H1 (cell line): ENCODE measurements at regions not wholly inside any gene's neighbourhood (a gene's known extent, or its start where the extent isn't known, plus 50 kb on each side); places are given as distances from the start of the nearest gene placed in this dataset.

ENCODE experiments used
- CTCF ChIA-PET: fragments of 300-600 bp; sonication (Branson Sonifier 250); formaldehyde crosslinking; loops from one replicate; lab custom pipeline; 2021; ENCODE audit not compliant: partially characterized antibody; lab: Charles Lee
- POLR2A ChIA-PET: fragments of 300-600 bp; sonication (Branson Sonifier 250); formaldehyde crosslinking; loops from one replicate; lab custom pipeline; 2021; ENCODE audit warnings: inconsistent platforms; ENCODE audit not compliant: partially characterized antibody; lab: Charles Lee
- DNase-seq, 2 experiments: peaks; one replicate each; pipeline versions ENCODE4 v3.0.0 to v3.0.0-alpha.2; 2010 to 2022; ENCODE audit warnings: low spot score in 2 of 2, low read depth in 1 of 2, mixed read lengths in 1 of 2
- FAIRE-seq: peaks from 2 replicates; lab custom pipeline; 2011; peaks lifted over from hg19 to GRCh38; lab: Jason Lieb, UNC
- H2AFZ ChIP-seq: 2 replicates; pipeline ENCODE4 v1.8.1; 2012; ENCODE audit warnings: low read length, inconsistent platforms
- H2AK5ac ChIP-seq: 2 replicates; pipeline ENCODE4 v1.6.1; 2013; ENCODE audit warnings: low read depth, low read length
- H2BK120ac ChIP-seq: replicated peaks from 2 replicates; pipeline ENCODE3; 2013; ENCODE audit warnings: low read depth, low read length, inconsistent platforms
- H2BK12ac ChIP-seq: 2 replicates; pipeline ENCODE4 v1.6.1; 2013; ENCODE audit warnings: low read depth, low read length
- H2BK15ac ChIP-seq: 2 replicates; pipeline ENCODE4 v1.6.1; 2013; ENCODE audit warnings: low read length
- H2BK20ac ChIP-seq: 2 replicates; pipeline ENCODE4 v1.6.1; 2013; ENCODE audit warnings: low read length
- H2BK5ac ChIP-seq: 2 replicates; pipeline ENCODE4 v1.6.1; 2013; ENCODE audit warnings: low read depth, low read length
- H3K14ac ChIP-seq: 2 replicates; pipeline ENCODE4 v1.6.1; 2013; ENCODE audit warnings: inconsistent platforms; ENCODE audit not compliant: insufficient read length
- H3K18ac ChIP-seq: 2 replicates; pipeline ENCODE4 v1.6.1; 2013; ENCODE audit warnings: low read length; ENCODE audit errors: extremely low read depth
- H3K23ac ChIP-seq: 2 replicates; pipeline ENCODE4 v1.6.1; 2013; ENCODE audit warnings: inconsistent platforms; ENCODE audit not compliant: insufficient read length
- H3K23me2 ChIP-seq: 2 replicates; pipeline ENCODE4 v1.6.1; 2013; ENCODE audit warnings: low read depth, low read length
- H3K27ac ChIP-seq: 2 replicates; pipeline ENCODE4 v1.6.1; 2011; ENCODE audit warnings: low read depth, low read length, inconsistent platforms
- H3K27me3 ChIP-seq, 4 experiments: replicated peaks in 1 of 4; 1 replicate in 1 of 4; 2 replicates in 3 of 4; pipeline versions ENCODE4 v1.6.1 to v1.8.1; 2011 to 2013; ENCODE audit warnings: low read length in 3 of 4, mild to moderate bottlenecking in 3 of 4, inconsistent platforms in 2 of 4, mixed read lengths in 2 of 4, moderate library complexity in 1 of 4; ENCODE audit not compliant: control insufficient read depth in 3 of 4, insufficient read depth in 3 of 4; ENCODE audit errors: extremely low read depth in 1 of 4
- H3K36me3 ChIP-seq, 4 experiments: 2 replicates each; pipeline versions ENCODE4 v1.6.1 to v1.8.1; 2011 to 2013; ENCODE audit warnings: mild to moderate bottlenecking in 4 of 4, low read length in 3 of 4, moderate library complexity in 2 of 4, control low read depth in 1 of 4, inconsistent platforms in 1 of 4; ENCODE audit not compliant: insufficient read depth in 4 of 4, control insufficient read depth in 2 of 4
- H3K4ac ChIP-seq: replicated peaks from 2 replicates; pipeline ENCODE3; 2013; ENCODE audit warnings: low read length, low read depth, mixed read lengths, inconsistent platforms; ENCODE audit not compliant: insufficient read length
- H3K4me1 ChIP-seq, 4 experiments: replicated peaks in 1 of 4; 1 replicate in 1 of 4; 2 replicates in 3 of 4; pipeline versions ENCODE4 v1.6.1 to v1.8.1; 2011 to 2013; ENCODE audit warnings: low read length in 3 of 4, inconsistent platforms in 2 of 4, mixed read lengths in 1 of 4; ENCODE audit not compliant: insufficient read depth in 4 of 4, control insufficient read depth in 3 of 4
- H3K4me2 ChIP-seq, 2 experiments: 2 replicates each; pipeline versions ENCODE4 v1.6.1 to v1.8.1; 2011 to 2013; ENCODE audit warnings: low read depth in 2 of 2, low read length in 2 of 2, control low read depth in 1 of 2, inconsistent platforms in 1 of 2, mild to moderate bottlenecking in 1 of 2; ENCODE audit not compliant: insufficient read depth in 1 of 2
- H3K4me3 ChIP-seq, 4 experiments: fragments of 200-600, 300-600 bp in 1 of 4; sonication (generic), shearing (Covaris generic), sonication (Bioruptor Twin) in 1 of 4; 2 replicates each; pipeline versions ENCODE4 v1.5.1 to v1.8.1; 2011 to 2016; ENCODE audit warnings: low read length in 4 of 4, low read depth in 3 of 4, control low read depth in 2 of 4, inconsistent platforms in 2 of 4, mild to moderate bottlenecking in 2 of 4, mixed read lengths in 1 of 4, moderate library complexity in 1 of 4; ENCODE audit not compliant: insufficient read depth in 2 of 4; ENCODE audit errors: extremely low read depth in 1 of 4
- H3K56ac ChIP-seq: replicated peaks from 2 replicates; pipeline ENCODE3; 2013; ENCODE audit warnings: low read depth, mild to moderate bottlenecking, mixed read lengths, low read length, inconsistent platforms; ENCODE audit not compliant: insufficient read length
- H3K79me1 ChIP-seq: 2 replicates; pipeline ENCODE4 v1.6.1; 2013; ENCODE audit warnings: low read depth, low read length, control low read depth
- H3K79me2 ChIP-seq, 2 experiments: 2 replicates each; pipeline versions ENCODE4 v1.6.1 to v1.8.1; 2012 to 2013; ENCODE audit warnings: low read length in 2 of 2, mild to moderate bottlenecking in 2 of 2, inconsistent platforms in 1 of 2; ENCODE audit not compliant: insufficient read depth in 2 of 2, control insufficient read depth in 1 of 2
- H3K9ac ChIP-seq, 4 experiments: replicated peaks in 1 of 4; 1 replicate in 1 of 4; 2 replicates in 3 of 4; pipeline versions ENCODE4 v1.6.1 to v1.8.1; 2011 to 2013; ENCODE audit warnings: low read depth in 3 of 4, low read length in 3 of 4, control low read depth in 2 of 4, mild to moderate bottlenecking in 2 of 4, moderate library complexity in 2 of 4, inconsistent platforms in 1 of 4; ENCODE audit errors: extremely low read depth in 1 of 4
- H3K9me3 ChIP-seq, 2 experiments: 2 replicates each; pipeline versions ENCODE4 v1.6.1 to v1.8.1; 2012 to 2013; ENCODE audit warnings: mild to moderate bottlenecking in 2 of 2, moderate library complexity in 2 of 2, control low read depth in 1 of 2, inconsistent platforms in 1 of 2, low read depth in 1 of 2, low read length in 1 of 2, mixed read lengths in 1 of 2; ENCODE audit not compliant: insufficient read depth in 2 of 2
- H4K20me1 ChIP-seq, 2 experiments: replicated peaks in 1 of 2; 2 replicates each; pipeline versions ENCODE3 to v1.8.1; 2011 to 2013; ENCODE audit warnings: inconsistent platforms in 2 of 2, low read length in 2 of 2, mild to moderate bottlenecking in 1 of 2; ENCODE audit not compliant: insufficient read depth in 2 of 2, control insufficient read depth in 1 of 2
- H4K5ac ChIP-seq: 2 replicates; pipeline ENCODE4 v1.6.1; 2013; ENCODE audit warnings: low read length, low read depth, mixed read lengths, inconsistent platforms; ENCODE audit not compliant: insufficient read length
- H4K8ac ChIP-seq: 2 replicates; pipeline ENCODE4 v1.8.0; 2013; ENCODE audit warnings: mild to moderate bottlenecking, moderate library complexity, low read length, inconsistent platforms; ENCODE audit not compliant: insufficient read depth; ENCODE audit errors: extremely low read depth
- H4K91ac ChIP-seq: replicated peaks from 2 replicates; pipeline ENCODE3; 2013; ENCODE audit warnings: low read length, mixed read lengths, inconsistent platforms; ENCODE audit not compliant: insufficient read length
- CBX8 ChIP-seq: fragments of 300-800, 300-1000 bp; sonication (generic); IDR thresholded peaks from 2 replicates; pipeline ENCODE4 v1.7.1; 2016; ENCODE audit warnings: low read depth, low read length, borderline replicate concordance
- CHD2 ChIP-seq: IDR thresholded peaks from 2 replicates; pipeline ENCODE4 v1.6.1; 2012; ENCODE audit warnings: low read length, improper control_type of control experiment
- CREB1 ChIP-seq: IDR thresholded peaks from 2 replicates; pipeline ENCODE4 v1.6.1; 2012; ENCODE audit warnings: inconsistent platforms
- EGR1 ChIP-seq: IDR thresholded peaks from 2 replicates; pipeline ENCODE4 v1.6.1; 2011; ENCODE audit warnings: low read depth, low read length, borderline replicate concordance
- FOSL1 ChIP-seq: IDR thresholded peaks from 2 replicates; pipeline ENCODE4 v1.6.1; 2011; ENCODE audit warnings: mild to moderate bottlenecking, low read depth, low read length, moderate library complexity; ENCODE audit not compliant: insufficient read depth
- HDAC2 ChIP-seq, 2 experiments: fragments of 300-600 bp in 1 of 2; sonication (generic) in 1 of 2; IDR thresholded peaks; 2 replicates each; pipeline ENCODE4 v1.6.1; 2011 to 2012; ENCODE audit warnings: low read depth in 2 of 2, low read length in 2 of 2, mild to moderate bottlenecking in 2 of 2, moderate library complexity in 2 of 2, borderline replicate concordance in 1 of 2, inconsistent platforms in 1 of 2
- KDM1A ChIP-seq: fragments of 200-600, 300-600 bp; sonication (generic); IDR thresholded peaks from 2 replicates; pipeline ENCODE4 v1.7.1; 2016; ENCODE audit warnings: mild to moderate bottlenecking, low read length, borderline replicate concordance
- MAX ChIP-seq: IDR thresholded peaks from 2 replicates; pipeline ENCODE4 v1.6.1; 2012; ENCODE audit warnings: inconsistent platforms
- NRF1 ChIP-seq: IDR thresholded peaks from 2 replicates; pipeline ENCODE4 v1.6.1; 2011; ENCODE audit warnings: mild to moderate bottlenecking, low read depth, low read length, improper control_type of control experiment
- POLR2A ChIP-seq, 2 experiments: IDR thresholded peaks; 1 replicate in 1 of 2; 2 replicates in 1 of 2; pipeline ENCODE4 v1.6.1; 2011; ENCODE audit warnings: low read depth in 2 of 2, low read length in 2 of 2, mild to moderate bottlenecking in 2 of 2; ENCODE audit errors: control extremely low read depth in 1 of 2
- POLR2AphosphoS5 ChIP-seq: IDR thresholded peaks from 2 replicates; pipeline ENCODE4 v1.6.1; 2011; ENCODE audit warnings: low read depth, low read length
- RXRA ChIP-seq: IDR thresholded peaks from 2 replicates; pipeline ENCODE4 v1.6.1; 2011; ENCODE audit warnings: low read depth, mild to moderate bottlenecking, low read length, moderate library complexity; ENCODE audit not compliant: insufficient read depth
- SP2 ChIP-seq: IDR thresholded peaks from 2 replicates; pipeline ENCODE4 v1.6.1; 2012; ENCODE audit warnings: mild to moderate bottlenecking, low read length, inconsistent platforms
- TAF1 ChIP-seq: IDR thresholded peaks from 2 replicates; pipeline ENCODE4 v1.6.1; 2011; ENCODE audit warnings: mild to moderate bottlenecking, low read depth, low read length
- TCF12 ChIP-seq: IDR thresholded peaks from 2 replicates; pipeline ENCODE4 v1.6.1; 2011; ENCODE audit warnings: low read depth, mild to moderate bottlenecking, low read length
- TEAD4 ChIP-seq: IDR thresholded peaks from 2 replicates; pipeline ENCODE4 v1.6.1; 2012; ENCODE audit warnings: low read depth, low read length, inconsistent platforms, mixed read lengths
- ZNF274 ChIP-seq: IDR thresholded peaks from 2 replicates; pipeline ENCODE4 v1.7.0; 2012; ENCODE audit warnings: low read length, borderline replicate concordance; ENCODE audit errors: extremely low read depth
- WGBS, 2 experiments: shearing (Covaris generic) in 1 of 2; methylation state at CpG; one replicate each; pipeline versions ENCODE4 v1.1.6 to v1.1.7; 2013 to 2015; ENCODE audit warnings: low lambda C conversion rate in 2 of 2, mixed read lengths in 2 of 2, inconsistent platforms in 1 of 2, low coverage in 1 of 2, missing lambda C conversion rate in 1 of 2; ENCODE audit not compliant: insufficient replicate concordance in 2 of 2, insufficient coverage in 1 of 2, insufficient read length in 1 of 2; ENCODE audit errors: extremely low coverage in 1 of 2, missing lambda C conversion rate in 1 of 2; 5-methylcytosine and 5-hydroxymethylcytosine counted together

DNA sequence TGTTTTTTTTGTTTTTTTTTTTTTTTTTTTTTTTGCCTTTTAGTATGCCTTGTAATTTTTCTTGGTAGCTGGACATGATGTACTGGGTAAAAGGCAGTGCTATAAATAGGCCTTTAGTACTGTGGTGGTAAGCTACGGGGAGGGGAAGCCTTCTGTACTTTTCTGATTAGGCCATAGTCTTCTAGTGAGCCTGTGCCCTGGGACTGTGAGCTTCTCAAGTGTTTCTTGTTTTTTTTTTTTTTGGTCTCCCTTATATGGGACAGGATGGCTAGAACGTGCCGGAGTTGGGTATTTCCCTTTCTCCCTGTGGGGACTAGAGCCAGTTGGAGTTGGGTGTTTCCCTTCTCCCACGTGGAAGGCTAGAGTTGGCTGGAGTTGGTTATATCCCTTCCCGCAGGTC lies 59.4 kb upstream of the PRELID3B start:
- FAIRE-seq, result no peak
- CTCF ChIA-PET, result interaction anchor here (0.7 to 2.1 kb wide), 2 partner anchors 14 to 106 kb away, joined by 3 to 6 read pairs; no protein-coding TSS in a partner anchor
- TF ChIP-seq CREB1 (no peak), TEAD4 (no peak), KDM1A (no peak), MAX (no peak), RXRA (no peak), CHD2 (no peak), CBX8 (no peak), NRF1 (no peak), TCF12 (no peak), HDAC2 (IDR thresholded peaks at IDR 0.05; ENCODE audit: borderline replicate concordance in 1 of 2, low read depth in 2 of 2, low read length in 2 of 2) (no peak), POLR2A (IDR thresholded peaks at IDR 0.05; ENCODE audit: control extremely low read depth in 1 of 2, low read depth in 2 of 2, low read length in 2 of 2) (no peak), FOSL1 (no peak), SP2 (no peak), POLR2AphosphoS5 (no peak), ZNF274 (no peak), TAF1 (no peak), EGR1 (no peak)

More for the DNA sequence above, 59.4 kb upstream of the PRELID3B start:
- Histone ChIP-seq H3K4ac (no peak overlapping the region), H3K23me2 (no peaks in the 10 kb centered on the region), H3K14ac (no peak overlapping the region), H3K79me1 (no peaks in the 10 kb centered on the region), H2BK120ac (no peak overlapping the region), H2BK5ac (no peak overlapping the region), H4K20me1 (no peaks in the 10 kb centered on the region), H4K5ac (no peak overlapping the region), H2BK15ac (no peak overlapping the region), H3K27ac (no peak overlapping the region), H2BK12ac (no peak overlapping the region), H3K23ac (no peak overlapping the region), H4K8ac (no peak overlapping the region), H3K9me3 (no peaks in the 10 kb centered on the region), H3K56ac (no peak overlapping the region), H3K79me2 (no peaks in the 10 kb centered on the region), H3K4me3 (no peak overlapping the region), H4K91ac (no peak overlapping the region), H3K9ac (no peak overlapping the region), H3K4me2 (no peak overlapping the region), H2AK5ac (no peak overlapping the region), H3K36me3 (no peaks in the 10 kb centered on the region), H3K4me1 (no peaks in the 10 kb centered on the region), H3K18ac (no peak overlapping the region), H2AFZ (no peak overlapping the region), H2BK20ac (no peak overlapping the region), H3K27me3 (no peaks in the 10 kb centered on the region; a peak in 1 of 7 replicates)
- no peak for DNase-seq
- POLR2A ChIA-PET, result no interaction called here
- WGBS, 2 experiments, result 87% methylated on average over 5 of the region's 5 CpGs; no CpG with 5 or more reads in 1 of the 2 experiments
